ENCODE measurements at regions not wholly inside any gene's neighbourhood (a gene's known extent, or its start where the extent isn't known, plus 50 kb on each side); places are given as distances from the start of the nearest gene placed in this dataset.

GRCh38 chr10:118108194-118109026 lies 61.7 kb upstream of the RAB11FIP2 start:
- no peak overlapping the region for H3K4me3 ChIP-seq (ENCODE audit: low read length)
- TF ChIP-seq CTCF (conservative IDR thresholded peaks at IDR 0.05; ENCODE audit: low read depth, low read length): no peak
- DNase-seq (ENCODE audit: low read depth): no peak

GRCh38 chr10:118107541-118107940 lies 60.8 kb upstream of the RAB11FIP2 start:
- H3K4me3 ChIP-seq (ENCODE audit: low read length): no peak overlapping the region
- DNase-seq (ENCODE audit: low read depth): no peak
- TF ChIP-seq CTCF (conservative IDR thresholded peaks at IDR 0.05; ENCODE audit: low read depth, low read length): no peak

- TF ChIP-seq CTCF (conservative IDR thresholded peaks at IDR 0.05; ENCODE audit: low read depth, low read length): no peak
- no peak for DNase-seq (ENCODE audit: low read depth)
Measured at GRCh38 chr10:118107040-118107439, 60.3 kb upstream of the RAB11FIP2 start.

GRCh38 chr10:118106426-118106825 lies 59.7 kb upstream of the RAB11FIP2 start:
- TF ChIP-seq CTCF (conservative IDR thresholded peaks at IDR 0.05; ENCODE audit: low read depth, low read length): peak; percentile 59
- DNase-seq (ENCODE audit: low read depth): peak; percentile 9
- H3K4me3 ChIP-seq (ENCODE audit: low read length): no peak overlapping the region

More at GRCh38 chr10:118107040-118107439, 60.3 kb upstream of the RAB11FIP2 start:
- H3K4me3 ChIP-seq (ENCODE audit: low read length): no peak overlapping the region

GRCh38 chr10:118102121-118102520 lies 55.4 kb upstream of the RAB11FIP2 start:
- no peak overlapping the region for H3K4me3 ChIP-seq (ENCODE audit: low read length)

GRCh38 chr10:118101501-118101900 lies 54.8 kb upstream of the RAB11FIP2 start:
- TF ChIP-seq CTCF (conservative IDR thresholded peaks at IDR 0.05; ENCODE audit: low read depth, low read length): no peak
- H3K4me3 ChIP-seq (ENCODE audit: low read length): no peak overlapping the region
- no peak for DNase-seq (ENCODE audit: low read depth)

More at GRCh38 chr10:118102121-118102520, 55.4 kb upstream of the RAB11FIP2 start:
- no peak for TF ChIP-seq CTCF (conservative IDR thresholded peaks at IDR 0.05; ENCODE audit: low read depth, low read length)
- peak; percentile 5 for DNase-seq (ENCODE audit: low read depth)

Data from retinal pigment epithelial cell (primary cell).